HG03175 (cell line): ENCODE measurements at regions not wholly inside any gene's neighbourhood (a gene's known extent, or its start where the extent isn't known, plus 50 kb on each side); places are given as distances from the start of the nearest gene placed in this dataset.

Source experiments
- ATAC-seq: cut with Tn5 transposase; IDR thresholded peaks from one replicate; pipeline ENCODE4 v1.9.1; 2021; ENCODE audit warnings: mild to moderate bottlenecking, moderate library complexity; ENCODE audit not compliant: unreplicated experiment

DNA sequence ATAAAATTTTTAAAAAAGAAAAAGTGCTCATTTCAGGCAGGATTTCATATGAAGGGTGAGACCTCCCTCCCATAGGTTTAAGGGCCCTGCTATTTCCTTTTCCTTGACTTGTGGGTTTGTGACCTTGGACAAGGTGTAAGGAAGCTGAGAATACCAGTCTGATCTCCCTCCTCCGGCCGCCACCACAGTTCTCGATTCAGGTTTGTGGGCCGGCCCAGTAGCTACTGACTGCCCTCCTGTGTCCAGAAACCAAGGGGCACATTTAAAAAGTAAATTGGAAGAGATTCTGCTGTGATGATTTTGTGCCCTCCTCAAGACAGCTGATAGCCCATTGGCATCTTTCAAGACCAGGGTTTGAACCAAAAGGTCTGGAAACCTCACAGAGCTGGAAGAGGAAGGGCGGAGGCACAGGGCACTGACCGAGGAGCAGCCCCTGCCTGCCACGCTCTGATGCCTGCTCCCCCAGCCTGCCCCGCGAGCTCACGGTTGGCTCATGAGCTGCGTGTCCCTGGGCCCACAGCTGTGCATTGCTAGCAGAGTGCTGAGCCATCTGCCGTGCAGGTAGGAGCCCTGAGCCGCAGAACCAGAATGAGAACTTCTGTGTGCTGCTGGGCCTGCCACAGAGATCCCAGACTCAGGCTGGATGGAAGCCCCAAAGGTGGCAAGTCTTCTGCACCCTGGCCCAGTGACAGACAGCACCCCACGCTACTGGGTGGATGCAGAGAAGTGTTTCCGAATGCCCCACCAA is 348.7 kb downstream of the NPHP4 start:
- no peak for ATAC-seq

DNA sequence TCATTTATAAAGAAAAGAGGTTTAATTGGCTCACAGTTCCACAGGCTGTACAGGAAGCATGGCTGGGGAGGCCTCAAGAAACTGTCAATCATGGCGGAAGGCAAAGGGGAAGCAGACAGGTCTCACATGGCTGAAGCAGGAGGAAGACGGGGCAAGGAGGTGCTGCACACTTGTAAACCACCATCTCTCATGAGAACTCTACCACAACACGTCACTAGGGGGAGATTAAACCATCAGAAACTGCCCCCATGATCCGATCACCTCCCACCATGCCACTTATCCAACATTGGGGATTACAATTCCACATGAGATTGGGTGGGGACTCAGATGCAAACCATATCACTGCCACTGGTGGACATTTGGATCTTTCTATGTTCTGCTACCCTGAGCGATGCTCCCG is 351.4 kb downstream of the NPHP4 start:
- no peak for ATAC-seq

DNA sequence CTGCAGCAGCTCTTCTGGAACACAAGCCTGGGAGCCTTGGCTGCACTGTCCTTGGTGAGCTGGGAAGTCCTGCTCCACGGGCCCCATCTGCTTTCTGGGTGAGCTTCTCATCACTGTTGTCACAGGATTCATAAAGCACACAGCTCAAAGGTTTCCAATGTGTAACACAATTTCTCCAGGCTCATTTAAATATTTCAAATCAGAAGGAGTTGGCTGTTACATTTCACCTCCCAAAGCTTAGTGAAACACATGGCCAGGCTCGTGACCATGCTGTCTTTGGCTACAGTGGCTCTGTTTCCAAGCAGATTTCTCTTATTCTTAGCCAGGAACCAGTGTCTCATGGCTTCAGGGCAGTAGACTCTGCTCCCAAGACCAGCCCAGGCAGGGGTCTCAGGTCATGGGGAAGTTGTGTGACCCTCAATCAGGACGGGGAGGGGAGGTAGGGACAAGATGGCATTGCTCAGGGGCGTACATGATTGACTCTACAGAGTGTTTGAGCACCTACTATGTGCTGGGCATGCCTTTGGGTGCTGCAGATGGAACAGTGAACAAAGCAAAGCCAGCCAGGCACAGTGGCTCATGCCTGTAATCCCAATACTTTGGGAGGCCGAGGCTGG is 353.0 kb downstream of the NPHP4 start:
- ATAC-seq: no peak

DNA sequence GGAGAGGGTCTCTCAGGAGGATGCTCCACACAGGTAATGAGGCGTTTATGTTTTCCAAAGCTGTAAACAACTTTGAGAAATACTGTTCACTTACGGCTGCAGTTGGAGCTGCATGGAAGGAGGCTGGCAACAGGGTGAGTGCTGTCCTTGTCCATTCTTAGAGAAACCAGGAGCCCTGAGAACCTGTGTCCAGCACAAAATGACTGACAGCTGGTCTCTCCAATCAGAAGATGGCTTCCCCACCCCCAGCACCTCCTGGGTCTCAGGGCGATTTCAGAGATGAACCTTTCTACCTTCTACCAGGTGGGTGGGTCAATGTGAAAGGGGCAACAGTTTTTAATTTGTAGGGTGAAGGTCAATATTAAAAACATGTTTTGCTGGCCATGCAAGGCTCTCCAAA is 353.6 kb downstream of the NPHP4 start:
- no peak for ATAC-seq

DNA sequence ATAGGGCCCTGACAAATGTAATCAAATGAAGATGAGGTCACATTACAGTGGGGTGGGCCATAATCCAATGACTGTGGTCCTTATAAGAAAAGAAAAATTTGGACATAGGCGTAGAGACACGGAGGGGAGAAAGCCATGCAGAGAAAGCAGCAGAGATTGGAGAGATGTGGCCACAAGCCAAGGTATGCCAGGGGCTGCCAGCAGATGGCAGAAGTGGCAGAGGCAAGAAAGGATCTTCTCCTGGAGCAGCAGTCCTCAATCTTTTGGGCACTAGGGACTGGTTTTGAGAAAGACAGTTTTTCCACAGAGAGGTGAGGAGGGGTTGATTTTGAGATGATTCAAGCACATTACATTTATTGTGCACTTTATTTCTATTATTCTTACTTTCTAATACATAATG is 355.1 kb downstream of the NPHP4 start:
- no peak for ATAC-seq

DNA sequence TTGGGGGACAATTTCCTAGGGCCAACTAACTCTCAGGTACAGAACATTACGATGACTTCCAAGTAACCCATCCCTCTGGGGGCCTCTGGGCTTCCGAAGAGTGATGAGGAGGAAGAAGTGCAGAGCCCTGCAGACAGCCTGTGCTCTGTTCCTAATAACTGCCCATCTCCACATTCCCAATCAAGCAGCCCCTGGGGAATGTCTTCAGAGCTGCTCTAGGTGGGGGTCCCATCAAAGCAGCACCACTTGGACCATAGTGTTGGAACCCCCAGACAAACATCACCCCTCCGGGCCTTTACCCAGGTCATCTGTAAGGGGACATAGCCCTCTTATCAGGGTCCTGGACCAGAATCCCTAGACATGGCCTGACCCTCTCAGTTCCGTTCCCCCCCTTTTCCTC is 357.3 kb downstream of the NPHP4 start:
- no peak for ATAC-seq

DNA sequence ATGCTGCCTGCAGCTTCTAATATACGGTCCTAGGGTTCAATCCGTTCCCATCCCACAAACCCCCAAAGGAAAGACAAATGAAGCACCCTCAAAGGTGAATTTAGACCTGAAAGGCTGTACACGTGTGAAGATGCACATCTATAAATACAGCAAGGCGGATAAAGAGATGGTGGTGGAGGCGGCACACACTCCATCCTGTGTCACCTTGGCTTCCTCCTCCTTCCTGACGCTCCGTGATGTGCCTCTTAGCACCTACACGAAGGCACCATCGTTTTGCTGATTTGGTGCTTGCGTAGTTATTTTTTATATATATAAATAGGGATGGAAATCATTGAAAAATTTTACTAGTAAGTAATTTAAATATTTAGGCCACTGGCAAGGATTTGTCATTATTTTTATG is 359.4 kb downstream of the NPHP4 start:
- no peak for ATAC-seq

DNA sequence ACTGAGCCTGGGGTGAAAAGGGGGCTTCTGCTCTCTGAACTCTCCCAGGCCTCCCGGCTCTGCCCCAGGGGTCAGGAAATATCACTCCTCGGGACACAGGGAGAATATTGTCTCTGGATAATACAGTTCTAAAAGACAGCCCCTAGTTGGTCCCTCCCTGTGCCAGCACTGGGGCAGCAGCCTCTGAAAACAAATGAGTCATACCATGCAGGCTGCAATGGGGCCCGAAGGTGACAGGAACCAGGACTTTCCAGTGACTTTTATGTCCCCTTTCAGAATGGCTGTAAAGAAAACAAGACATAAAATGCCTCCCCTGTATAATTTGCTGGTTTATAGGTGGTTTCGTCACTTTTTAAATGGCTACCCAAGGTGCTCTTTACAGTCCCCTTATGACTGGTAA is 360.0 kb downstream of the NPHP4 start:
- ATAC-seq: no peak

DNA sequence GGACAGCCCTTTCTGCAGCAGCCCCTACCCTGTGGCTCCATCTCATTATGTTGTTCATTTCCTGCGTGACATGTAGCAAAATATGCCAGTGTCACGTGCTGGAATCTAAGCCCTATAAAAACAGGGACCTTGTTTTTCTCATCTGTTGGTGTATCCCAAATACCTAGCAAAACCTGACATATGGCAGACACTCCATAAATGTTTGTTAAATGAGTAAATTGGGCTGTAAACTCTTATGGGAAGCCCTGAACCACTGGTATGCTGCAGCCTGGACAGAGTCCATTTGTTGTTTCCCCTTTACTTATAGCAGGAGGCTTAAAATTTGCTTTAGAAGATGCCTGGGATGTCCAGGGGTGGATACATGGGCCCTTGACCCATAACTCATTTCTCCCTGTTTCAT is 363.8 kb downstream of the NPHP4 start:
- no peak for ATAC-seq

DNA sequence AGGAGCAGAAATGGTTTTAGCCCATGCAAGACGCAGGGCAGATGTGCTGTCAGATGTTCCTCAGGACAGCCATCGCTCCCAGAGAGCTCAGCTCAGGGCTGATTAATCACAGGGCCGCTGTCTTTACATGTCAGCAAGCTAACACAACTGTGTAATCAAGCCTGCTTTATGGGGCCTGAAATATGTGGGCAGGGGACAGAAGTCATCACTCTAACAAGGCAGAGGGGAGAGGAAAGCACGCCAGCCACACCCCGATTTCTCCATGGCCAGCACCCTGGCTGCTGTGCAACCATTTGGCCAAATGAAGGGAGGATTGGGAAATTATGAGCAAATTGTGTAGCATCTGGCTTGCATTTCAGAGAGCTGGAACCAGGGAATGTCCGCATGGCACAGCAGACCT is 368.8 kb downstream of the NPHP4 start:
- ATAC-seq: no peak

DNA sequence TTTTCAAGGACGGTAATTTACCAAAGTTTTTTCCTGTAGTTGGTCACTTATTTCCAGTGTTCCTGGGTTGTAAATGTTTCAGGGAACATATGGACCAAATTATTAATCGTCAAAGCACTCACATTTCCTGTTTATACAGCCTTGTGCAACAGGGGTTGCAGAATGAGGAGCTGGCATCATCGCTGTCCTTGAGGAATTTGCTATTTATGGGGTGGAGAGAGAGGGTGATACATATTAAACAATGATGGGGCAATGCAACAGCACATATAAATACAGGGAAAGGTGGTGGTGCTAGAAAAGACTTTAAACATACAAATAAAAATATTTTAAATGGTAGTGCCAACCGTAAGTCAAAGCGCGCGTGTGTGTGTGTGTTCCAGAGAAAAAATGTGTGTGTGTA is 369.8 kb downstream of the NPHP4 start:
- no peak for ATAC-seq

DNA sequence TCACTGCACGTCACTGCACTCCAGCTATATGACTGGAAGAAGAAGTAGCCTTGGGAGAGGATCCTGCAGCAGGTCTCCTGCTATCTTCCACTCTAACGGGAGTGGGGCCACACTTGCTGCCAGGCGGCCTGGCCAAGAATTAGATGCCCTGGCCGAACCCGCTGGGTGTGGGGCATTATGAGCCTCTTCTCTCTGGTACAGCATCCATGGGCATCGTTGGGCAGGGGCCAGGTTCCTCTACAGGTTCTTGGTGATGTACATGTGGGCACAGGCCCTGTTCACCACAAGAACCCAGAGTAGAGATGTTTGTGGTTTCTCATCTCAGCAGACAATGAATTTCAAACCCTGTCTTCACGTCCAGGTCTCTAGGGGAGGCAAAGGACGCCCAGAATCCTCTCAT is 370.5 kb downstream of the NPHP4 start:
- no peak for ATAC-seq

DNA sequence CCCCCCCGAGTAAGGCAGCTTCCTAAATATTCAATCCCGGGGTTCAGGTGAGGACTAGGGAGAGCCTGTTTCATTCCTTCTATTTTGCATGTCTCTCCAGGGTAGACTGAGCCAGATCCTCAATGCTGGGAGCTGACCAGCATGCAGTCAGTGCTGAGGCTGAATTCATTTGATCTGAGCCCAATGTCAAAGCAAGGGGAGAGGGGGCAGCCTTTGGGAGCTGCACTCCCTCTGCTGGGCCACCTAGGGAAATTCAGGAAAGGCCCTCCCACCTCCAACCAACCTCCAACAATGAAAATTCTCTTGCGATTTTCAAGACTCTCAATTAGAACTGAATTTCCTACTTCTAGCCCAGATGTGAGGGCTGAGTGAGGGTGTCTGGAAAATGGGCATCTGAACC is 371.2 kb downstream of the NPHP4 start:
- no peak for ATAC-seq

DNA sequence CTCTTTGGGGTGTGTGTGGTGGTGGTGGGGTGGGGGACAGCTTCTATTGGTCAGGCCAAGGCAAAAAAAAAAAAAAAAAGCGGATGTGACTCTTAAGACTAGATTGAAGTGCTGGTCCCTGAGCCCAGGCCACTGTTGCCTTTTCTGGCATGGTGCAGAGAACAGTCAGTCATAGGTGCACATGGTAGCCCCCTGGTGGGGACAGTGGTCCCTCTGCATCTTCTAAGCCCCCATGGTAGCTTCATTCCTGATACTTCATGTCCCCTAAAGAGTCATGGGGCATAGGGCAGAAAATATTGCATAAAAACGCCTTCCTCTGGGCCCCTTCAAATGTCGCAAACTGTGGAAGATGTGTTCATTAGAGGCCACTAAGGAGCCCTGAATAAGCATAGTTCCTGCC is 371.8 kb downstream of the NPHP4 start:
- no peak for ATAC-seq

DNA sequence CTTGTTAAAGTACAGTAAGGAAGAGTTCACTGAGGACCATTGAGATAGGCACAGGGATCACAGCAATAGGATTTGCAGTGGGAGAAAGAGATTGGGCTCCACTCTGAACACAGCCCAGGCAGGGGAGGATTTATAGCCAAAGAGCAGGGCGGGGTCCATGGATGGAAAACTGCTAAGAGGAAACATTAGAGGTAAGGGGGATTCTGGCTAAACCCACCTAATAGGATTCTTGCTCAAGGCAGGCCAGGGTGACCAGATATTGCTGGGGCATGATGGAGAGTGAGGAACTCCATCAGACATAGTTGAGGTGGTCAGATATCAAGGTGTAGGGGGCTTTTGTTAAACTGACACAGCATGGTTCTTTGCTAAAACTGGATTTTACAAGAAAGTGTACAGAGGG is 372.8 kb downstream of the NPHP4 start:
- ATAC-seq: no peak

DNA sequence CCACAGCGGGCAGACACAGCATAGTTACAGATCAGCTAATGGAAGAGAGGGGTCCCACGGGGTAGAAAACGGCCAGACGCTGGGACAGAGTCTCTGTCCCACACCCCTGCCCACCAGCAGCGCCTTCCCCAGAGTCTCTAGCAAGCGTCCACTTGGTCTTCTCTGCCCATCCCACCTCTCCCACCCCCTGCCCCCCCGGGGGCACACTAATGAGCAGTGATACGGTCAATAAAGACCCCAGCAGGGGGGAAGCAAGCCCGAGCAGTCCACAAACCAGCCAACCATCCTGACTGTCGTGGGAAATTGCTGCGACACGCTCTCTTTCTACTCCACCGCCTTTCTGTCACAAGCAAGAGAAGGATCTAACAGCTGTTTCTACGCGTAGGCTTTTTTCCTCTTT is 374.7 kb downstream of the NPHP4 start:
- ATAC-seq: no peak

DNA sequence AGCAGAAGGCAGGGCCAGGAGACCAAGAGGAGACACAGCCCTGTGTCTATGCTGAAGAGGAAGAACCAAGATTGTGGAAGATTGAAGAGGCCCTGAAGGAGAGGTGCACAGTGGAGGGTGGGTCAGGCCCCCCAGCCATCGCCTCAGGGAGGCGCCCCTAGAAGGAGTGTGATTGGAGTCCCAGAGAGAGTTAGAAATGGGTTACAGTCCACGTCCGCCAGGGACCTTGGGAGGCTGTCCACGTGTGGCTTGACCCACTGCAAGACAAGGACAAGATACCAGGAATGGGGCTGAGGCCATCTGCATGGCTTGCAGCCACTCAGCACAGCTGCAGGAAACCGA is 375.1 kb downstream of the NPHP4 start:
- no peak for ATAC-seq

DNA sequence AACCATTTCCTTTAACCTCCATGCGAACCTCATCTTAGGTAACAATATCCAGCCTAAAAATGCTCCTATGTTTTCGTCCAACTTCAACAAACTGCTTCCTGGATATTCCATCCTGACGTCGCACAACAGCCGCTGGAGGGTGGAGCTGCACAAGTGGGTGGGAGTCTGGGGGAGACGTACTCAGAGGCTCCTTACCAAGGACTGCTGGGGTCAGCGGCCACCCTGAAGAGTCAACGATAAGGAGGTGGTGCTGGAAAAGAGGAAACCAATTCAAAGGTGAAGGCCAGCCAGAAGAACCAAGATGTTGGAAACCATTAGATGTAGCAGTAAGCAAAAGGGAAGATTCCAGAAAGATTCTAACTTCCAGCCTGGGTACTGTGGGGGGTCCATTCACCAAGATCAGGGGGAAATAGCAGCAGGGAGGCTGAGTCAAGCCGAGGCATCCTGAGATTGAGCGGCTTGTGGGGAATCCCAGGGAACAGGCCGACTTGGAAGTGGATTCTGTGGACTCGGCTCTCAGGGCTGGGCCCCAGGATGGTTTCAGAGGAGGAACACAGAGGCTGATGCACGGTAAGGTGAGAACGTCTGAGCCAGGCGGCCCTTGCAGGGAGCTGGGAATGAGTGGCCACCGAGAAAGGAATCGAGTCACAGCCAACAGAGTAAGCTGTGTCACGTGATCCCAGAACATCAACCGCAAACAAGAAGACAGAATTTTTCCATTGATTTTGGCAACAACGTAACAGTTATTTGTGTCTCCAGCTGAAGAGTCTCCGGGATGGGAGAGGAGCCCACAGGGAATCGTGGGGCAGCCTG is 375.7 kb downstream of the NPHP4 start:
- ATAC-seq: no peak

DNA sequence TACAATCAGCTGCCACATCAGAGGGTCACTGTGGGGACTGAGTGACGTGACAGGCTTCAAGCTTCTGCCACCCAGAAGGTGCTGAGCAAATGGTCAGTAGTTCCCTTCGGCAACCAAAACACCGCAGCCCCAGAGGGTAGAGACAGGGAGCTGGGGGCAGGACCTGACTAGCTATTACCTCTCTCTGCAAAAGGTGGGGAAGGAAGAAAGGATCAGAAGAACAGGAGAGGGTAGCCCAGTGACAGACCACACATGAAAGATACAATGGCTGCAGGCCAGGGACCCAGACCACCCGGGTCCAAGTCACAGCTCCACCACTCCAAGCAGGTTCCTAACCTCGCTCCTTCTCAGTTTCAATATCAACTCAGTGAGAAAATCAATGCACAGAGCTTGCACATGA is 377.1 kb downstream of the NPHP4 start:
- ATAC-seq: no peak

DNA sequence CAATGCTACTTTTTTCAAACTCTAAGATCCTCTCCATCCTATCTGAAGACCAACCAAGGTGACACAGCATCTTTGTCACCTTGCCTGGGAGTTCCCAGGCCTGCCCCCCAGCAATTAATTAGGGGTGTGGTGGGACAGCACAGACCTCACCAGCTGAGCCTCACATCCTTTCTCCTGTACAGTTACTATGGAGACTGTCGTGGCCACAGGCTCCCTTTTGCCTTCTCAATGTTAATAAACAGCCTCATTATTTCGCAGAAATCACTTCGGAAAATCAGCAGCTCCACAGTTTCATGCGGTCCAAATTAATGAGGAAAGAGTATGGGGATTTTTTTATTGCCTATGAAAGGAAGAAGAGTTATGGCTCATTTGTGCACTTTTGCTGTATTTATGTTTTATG is 378.3 kb downstream of the NPHP4 start:
- no peak for ATAC-seq

DNA sequence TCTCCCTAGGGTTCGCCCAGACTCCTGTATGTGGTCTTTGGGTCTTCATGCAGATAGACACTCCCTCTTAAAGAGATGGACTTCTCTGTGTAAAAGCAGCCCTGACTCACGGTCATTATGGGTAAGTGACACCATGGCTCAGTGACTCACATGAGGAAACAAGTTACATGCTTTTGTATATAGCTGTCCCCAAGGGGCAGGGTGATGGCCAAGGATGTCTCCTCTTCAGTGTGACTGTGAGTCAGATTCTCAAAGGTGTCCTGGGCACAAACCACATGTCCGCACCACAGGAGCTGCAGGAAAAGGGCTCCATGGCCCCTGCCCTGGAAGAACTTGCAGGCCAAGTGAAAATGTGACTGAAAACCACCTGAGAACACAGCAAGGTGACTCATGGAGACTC is 380.4 kb downstream of the NPHP4 start:
- ATAC-seq: no peak

DNA sequence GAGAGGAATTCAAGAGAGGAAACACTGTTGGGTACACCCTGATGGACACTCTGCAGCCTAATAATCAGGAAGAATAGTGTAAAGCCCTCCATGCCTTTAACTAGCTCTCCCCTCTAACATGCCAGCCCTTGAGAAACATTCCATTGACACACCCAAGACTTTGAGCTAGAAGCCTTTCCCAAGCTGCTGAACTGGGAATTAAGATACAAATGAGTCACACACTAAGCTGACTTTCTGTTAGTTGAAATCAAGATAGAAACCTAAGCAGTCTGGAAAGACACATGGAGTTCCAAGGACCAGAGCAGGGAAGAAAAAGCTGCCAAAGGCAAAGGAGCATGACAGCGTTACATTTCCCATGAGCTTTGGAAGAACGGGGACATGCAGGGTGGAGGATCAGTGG is 380.8 kb downstream of the NPHP4 start:
- no peak for ATAC-seq
